ENCODE measurements at regions not wholly inside any gene's neighbourhood (a gene's known extent, or its start where the extent isn't known, plus 50 kb on each side); places are given as distances from the start of the nearest gene placed in this dataset.

GRCh38 chr12:67173258-67173657 is 95.9 kb upstream of the CAND1 start:
- no peak for TF ChIP-seq CTCF (IDR thresholded peaks at IDR 0.05)
- no peak for TF ChIP-seq POLR2A (IDR thresholded peaks at IDR 0.05)

All from breast epithelium (tissue), 3 donors.